IMR-90 (cell line): ENCODE measurements at regions not wholly inside any gene's neighbourhood (a gene's known extent, or its start where the extent isn't known, plus 50 kb on each side); places are given as distances from the start of the nearest gene placed in this dataset.

ENCODE experiments used
- ATAC-seq: fragments of 200-7000 bp; cut with Tn5 transposase; 2 replicates; pipeline ENCODE4 v1.9.1; 2020; ENCODE audit warnings: low read depth, mild to moderate bottlenecking, moderate library complexity
- BruUV-seq: library from RNA; stranded (reverse); fragments of 400-500 nt; replicated peaks from 2 replicates; lab custom pipeline; 2021; lab: Mats Ljungman, UMichigan
- CTCF ChIA-PET: fragments of 300-600 bp; formaldehyde crosslinking; extraction: SDS; loops from one replicate; lab custom pipeline; 2021; ENCODE audit warnings: antibody characterized with exemption; lab: Yijun Ruan, JAX
- POLR2A ChIA-PET: fragments of 300-600 bp; sonication (Branson Sonifier 250); formaldehyde crosslinking; loops from one replicate; lab custom pipeline; 2022; ENCODE audit warnings: antibody characterized with exemption; ENCODE audit not compliant: unreplicated experiment; lab: Charles Lee
- DNase-seq: peaks from one replicate; pipeline ENCODE4 v3.0.0; 2013
- H2AFZ ChIP-seq: replicated peaks from 2 replicates; pipeline ENCODE3; 2013; ENCODE audit warnings: low read length, mild to moderate bottlenecking; ENCODE audit not compliant: poor library complexity
- H2AK5ac ChIP-seq: 2 replicates; pipeline ENCODE4 v1.6.1; 2013; ENCODE audit warnings: low read depth, low read length, inconsistent platforms
- H2AK9ac ChIP-seq: replicated peaks from 2 replicates; pipeline ENCODE3; 2013; ENCODE audit warnings: mild to moderate bottlenecking, low read depth, low read length, moderate library complexity; ENCODE audit not compliant: poor library complexity
- H2BK120ac ChIP-seq: 2 replicates; pipeline ENCODE4 v1.6.1; 2013; ENCODE audit warnings: low read depth, low read length, inconsistent platforms
- H2BK15ac ChIP-seq: 3 replicates; pipeline ENCODE4 v1.6.1; 2013; ENCODE audit warnings: low read depth, low read length, inconsistent platforms
- H2BK20ac ChIP-seq: 2 replicates; pipeline ENCODE4 v1.6.1; 2013; ENCODE audit warnings: low read depth, mild to moderate bottlenecking, inconsistent platforms, low read length, moderate library complexity
- H2BK5ac ChIP-seq: 2 replicates; pipeline ENCODE4 v1.6.1; 2013; ENCODE audit warnings: mild to moderate bottlenecking, low read depth, low read length, inconsistent platforms; ENCODE audit not compliant: poor library complexity, severe bottlenecking
- H3K14ac ChIP-seq: replicated peaks from 2 replicates; pipeline ENCODE4 v1.6.1; 2013; ENCODE audit warnings: low read depth, low read length, inconsistent platforms
- H3K18ac ChIP-seq: 2 replicates; pipeline ENCODE4 v1.6.1; 2013; ENCODE audit warnings: low read depth, low read length, control low read depth
- H3K23ac ChIP-seq: 2 replicates; pipeline ENCODE4 v1.6.1; 2013; ENCODE audit warnings: low read depth, low read length, inconsistent platforms
- H3K27ac ChIP-seq: 2 replicates; pipeline ENCODE4 v1.5.1; 2013; ENCODE audit warnings: mild to moderate bottlenecking, control low read depth, low read length; ENCODE audit not compliant: insufficient read depth
- H3K27me3 ChIP-seq: 2 replicates; pipeline ENCODE4 v1.6.1; 2013; ENCODE audit warnings: low read length; ENCODE audit not compliant: control insufficient read depth, insufficient read depth
- H3K36me3 ChIP-seq: 2 replicates; pipeline ENCODE4 v1.6.1; 2013; ENCODE audit warnings: low read length, mixed read lengths; ENCODE audit not compliant: control insufficient read depth, insufficient read depth
- H3K4ac ChIP-seq: 2 replicates; pipeline ENCODE4 v1.6.1; 2013; ENCODE audit warnings: low read depth, low read length, inconsistent platforms
- H3K4me1 ChIP-seq: 2 replicates; pipeline ENCODE4 v1.6.1; 2013; ENCODE audit warnings: low read length, mixed read lengths; ENCODE audit not compliant: control insufficient read depth, insufficient read depth
- H3K4me2 ChIP-seq: 2 replicates; pipeline ENCODE4 v1.6.1; 2013; ENCODE audit warnings: low read depth, mild to moderate bottlenecking, control low read depth, low read length, moderate library complexity
- H3K4me3 ChIP-seq: 2 replicates; pipeline ENCODE4 v1.5.1; 2013; ENCODE audit warnings: low read depth, mild to moderate bottlenecking, control low read depth, low read length, moderate library complexity; ENCODE audit not compliant: insufficient read depth
- H3K56ac ChIP-seq: 2 replicates; pipeline ENCODE4 v1.6.1; 2013; ENCODE audit warnings: low read length, inconsistent platforms; ENCODE audit not compliant: insufficient read depth; ENCODE audit errors: extremely low read depth
- H3K79me1 ChIP-seq, 2 experiments: 2 replicates each; pipeline ENCODE4 v1.6.1; 2013; ENCODE audit warnings: low read length in 2 of 2, inconsistent platforms in 1 of 2, low read depth in 1 of 2
- H3K9ac ChIP-seq: 2 replicates; pipeline ENCODE4 v1.6.1; 2013; ENCODE audit warnings: low read depth, low read length, control low read depth
- H3K9me1 ChIP-seq: 2 replicates; pipeline ENCODE4 v1.6.1; 2013; ENCODE audit warnings: low read length, inconsistent platforms; ENCODE audit not compliant: insufficient read depth
- H3K9me3 ChIP-seq: 2 replicates; pipeline ENCODE4 v1.6.1; 2013; ENCODE audit warnings: low read length; ENCODE audit not compliant: control insufficient read depth, insufficient read depth
- H4K20me1 ChIP-seq: 2 replicates; pipeline ENCODE4 v1.6.1; 2013; ENCODE audit warnings: low read length, inconsistent platforms; ENCODE audit not compliant: insufficient read depth
- H4K5ac ChIP-seq: 2 replicates; pipeline ENCODE4 v1.6.1; 2013; ENCODE audit warnings: mild to moderate bottlenecking, low read depth, low read length, control low read depth
- H4K8ac ChIP-seq, 2 experiments: 2 replicates each; pipeline ENCODE4 v1.6.1; 2013; ENCODE audit warnings: low read depth in 2 of 2, low read length in 2 of 2, control low read depth in 1 of 2, inconsistent platforms in 1 of 2
- H4K91ac ChIP-seq: 2 replicates; pipeline ENCODE4 v1.6.1; 2013; ENCODE audit warnings: low read depth, low read length, inconsistent platforms; ENCODE audit not compliant: insufficient read depth
- BHLHE40 ChIP-seq: fragments of 150-350 bp; IDR thresholded peaks from 2 replicates; pipeline ENCODE4 v1.6.1; 2016; ENCODE audit warnings: mild to moderate bottlenecking, low read depth, low read length
- CEBPB ChIP-seq: IDR thresholded peaks from 2 replicates; pipeline ENCODE4 v1.6.1; 2012; ENCODE audit warnings: low read depth, low read length, improper control_type of control experiment
- CHD1 ChIP-seq: IDR thresholded peaks from 2 replicates; pipeline ENCODE4 v1.6.1; 2012; ENCODE audit warnings: low read depth, low read length, improper control_type of control experiment
- CTCF ChIP-seq: conservative IDR thresholded peaks from 2 replicates; pipeline ENCODE4 v1.5.1; 2012; ENCODE audit warnings: mild to moderate bottlenecking, low read depth, low read length, improper control_type of control experiment
- ELK1 ChIP-seq: fragments of 150-350 bp; IDR thresholded peaks from 2 replicates; pipeline ENCODE4 v1.6.1; 2016; ENCODE audit warnings: low read depth, mild to moderate bottlenecking, low read length, moderate library complexity, borderline replicate concordance
- FOS ChIP-seq: fragments of 150-350 bp; IDR thresholded peaks from 2 replicates; pipeline ENCODE4 v1.6.1; 2016; ENCODE audit warnings: low read depth, low read length
- MAFK ChIP-seq: IDR thresholded peaks from 2 replicates; pipeline ENCODE4 v1.6.1; 2012; ENCODE audit warnings: low read depth, low read length, improper control_type of control experiment
- MAZ ChIP-seq: IDR thresholded peaks from 2 replicates; pipeline ENCODE4 v1.6.1; 2012; ENCODE audit warnings: low read depth, mild to moderate bottlenecking, low read length, improper control_type of control experiment, moderate library complexity, borderline replicate concordance
- MXI1 ChIP-seq: IDR thresholded peaks from 2 replicates; pipeline ENCODE4 v1.6.1; 2012; ENCODE audit warnings: low read depth, mild to moderate bottlenecking, low read length, moderate library complexity, borderline replicate concordance
- NFE2L2 ChIP-seq: fragments of 150-350 bp; IDR thresholded peaks from 2 replicates; pipeline ENCODE4 v1.6.1; 2016; ENCODE audit warnings: low read depth, mild to moderate bottlenecking, low read length
- POLR2A ChIP-seq: IDR thresholded peaks from 2 replicates; pipeline ENCODE4 v1.6.1; 2012; ENCODE audit warnings: mild to moderate bottlenecking, low read depth, low read length
- RAD21 ChIP-seq: IDR thresholded peaks from 2 replicates; pipeline ENCODE4 v1.6.1; 2012; ENCODE audit warnings: low read length, improper control_type of control experiment
- RCOR1 ChIP-seq: IDR thresholded peaks from 2 replicates; pipeline ENCODE4 v1.6.1; 2012; ENCODE audit warnings: mild to moderate bottlenecking, low read length, improper control_type of control experiment; ENCODE audit not compliant: insufficient replicate concordance
- RFX5 ChIP-seq: IDR thresholded peaks from 2 replicates; pipeline ENCODE4 v1.8.0; 2012; ENCODE audit warnings: low read depth, mild to moderate bottlenecking, low read length, moderate library complexity
- SMC3 ChIP-seq: fragments of 150-350 bp; IDR thresholded peaks from 2 replicates; pipeline ENCODE4 v1.6.1; 2016; ENCODE audit warnings: low read depth, mild to moderate bottlenecking, antibody characterized with exemption, low read length, moderate library complexity
- USF2 ChIP-seq: fragments of 150-350 bp; IDR thresholded peaks from 2 replicates; pipeline ENCODE4 v1.6.1; 2017; ENCODE audit warnings: mild to moderate bottlenecking, antibody characterized with exemption, low read length, low read depth
- WGBS, 2 experiments: methylation state at CpG; one replicate each; pipeline versions ENCODE4 v1.1.5 to v1.1.7; 2013; ENCODE audit warnings: missing lambda C conversion rate in 2 of 2; ENCODE audit not compliant: insufficient read length in 1 of 2; ENCODE audit errors: extremely low coverage in 2 of 2; 5-methylcytosine and 5-hydroxymethylcytosine counted together
- dilution Hi-C: fragments of 300-500 bp; cut with HindIII; formaldehyde crosslinking; loops from one replicate; pipeline ENCODE4 v1.14.3; 2018; ENCODE audit warnings: low sequenced_read_pairs; ENCODE audit not compliant: unreplicated experiment
- in situ Hi-C: fragments of 300-500 bp; cut with MboI; formaldehyde crosslinking; loops from 3 replicates; pipeline ENCODE4 v1.14.3; 2019; ENCODE audit warnings: low sequenced_read_pairs, inconsistent platforms, mixed read lengths
- intact Hi-C: fragments of 100-400 bp; cut with micrococcal nuclease; formaldehyde crosslinking; loops from 2 replicates; pipeline ENCODE4 v1.10.0; 2022

- Histone ChIP-seq H3K9me3 (no peaks in the 10 kb centered on the region), H2BK5ac (no peak overlapping the region), H2AK9ac (no peak overlapping the region), H3K9me1 (peaks cover 12% of the 10 kb centered on the region), H3K79me1 (no peaks in the 10 kb centered on the region), H3K9ac (no peak overlapping the region), H3K4me1 (peaks cover 8% of the 10 kb centered on the region), H3K56ac (no peak overlapping the region), H4K91ac (no peak overlapping the region), H3K36me3 (no peaks in the 10 kb centered on the region), H3K14ac (no peak overlapping the region), H3K23ac (no peak overlapping the region), H4K20me1 (no peaks in the 10 kb centered on the region), H2BK20ac (no peak overlapping the region), H3K4me2 (no peak overlapping the region), H2AK5ac (no peak overlapping the region), H3K4ac (no peak overlapping the region), H2AFZ (no peak overlapping the region), H3K27me3 (no peaks in the 10 kb centered on the region; the same call in 1 of the 2 replicates), H3K18ac (no peak overlapping the region), H2BK15ac (no peak overlapping the region), H2BK120ac (no peak overlapping the region), H4K8ac (no peak overlapping the region), H3K27ac (no peak overlapping the region), H4K5ac (no peak overlapping the region), H3K4me3 (no peak overlapping the region)
- dilution Hi-C loops = no loop called here
- no peak for TF ChIP-seq FOS
- TF ChIP-seq BHLHE40 = no peak
- no peak for TF ChIP-seq MAZ
- no peak for TF ChIP-seq POLR2A
- no peak for TF ChIP-seq CEBPB
- no peak for TF ChIP-seq CHD1
- no peak for TF ChIP-seq MXI1
- TF ChIP-seq NFE2L2 = no peak
- TF ChIP-seq CTCF = no peak
- no peak for TF ChIP-seq SMC3
- TF ChIP-seq RCOR1 = no peak
- no peak for TF ChIP-seq RAD21
- TF ChIP-seq RFX5 = no peak
- TF ChIP-seq MAFK = no peak
- TF ChIP-seq ELK1 = no peak
- no peak for TF ChIP-seq USF2
- ATAC-seq (no peak), DNase-seq (no peak)
- in situ Hi-C loops = no loop called here
- no TSS peak for BruUV-seq
- no CpG with 5 or more reads among the region's 2 CpGs for WGBS, 2 experiments
- ChIA-PET POLR2A (no interaction called here), CTCF (interaction anchor here (0.7 kb wide), 1 partner anchor 152 kb away, joined by 3 read pairs; no protein-coding TSS in a partner anchor)
- intact Hi-C loops = loop anchor here (10.0 kb wide), 3 partner anchors 202 to 488 kb away; partner anchors contain the start of gene CXCL12
Observed at GRCh38 chr10:44182909-44183308, 202.0 kb downstream of the CXCL12 start.
